Left lobe of liver (tissue), 2 donors: ENCODE measurements at regions not wholly inside any gene's neighbourhood (a gene's known extent, or its start where the extent isn't known, plus 50 kb on each side); places are given as distances from the start of the nearest gene placed in this dataset.

Source experiments
- ATAC-seq: fragments of 200-7000 bp; cut with Tn5 transposase; one replicate; pipeline ENCODE4 v1.9.1; 2020; ENCODE audit warnings: mild to moderate bottlenecking, moderate library complexity
- DNase-seq: peaks from one replicate; pipeline ENCODE4 v3.0.0-alpha.2; 2020; ENCODE audit warnings: low spot score
- donor health status: DM: no; HTN: no; CAD: no; lungs with moderate emphysema.
- donor health status: DM: no; HTN: yes; CAD: no.

GRCh38 chr1:112040891-112041740, 51.6 kb upstream of the KCND3 start:
- DNase-seq (no peak), ATAC-seq (no peak)

- ATAC-seq, result no peak
- DNase-seq, result no peak
Measured at GRCh38 chr1:112043901-112044300, 54.4 kb upstream of the KCND3 start.

GRCh38 chr1:112044745-112045144, 55.3 kb upstream of the KCND3 start:
- ATAC-seq (no peak), DNase-seq (no peak)

- ATAC-seq (no peak), DNase-seq (no peak)
Measured at GRCh38 chr1:112046630-112047029, 57.2 kb upstream of the KCND3 start.

GRCh38 chr1:112048421-112048820, 59.0 kb upstream of the KCND3 start:
- no peak for ATAC-seq
- no peak for DNase-seq

GRCh38 chr1:112054510-112054909, 65.0 kb upstream of the KCND3 start:
- DNase-seq, result peak; percentile 47
- ATAC-seq, result peak; percentile 81

GRCh38 chr1:112056354-112056753, 66.9 kb upstream of the KCND3 start:
- DNase-seq (no peak), ATAC-seq (no peak)

GRCh38 chr1:112057736-112058135, 68.3 kb upstream of the KCND3 start:
- DNase-seq, result no peak
- no peak for ATAC-seq

- ATAC-seq (no peak), DNase-seq (no peak)
Measured at GRCh38 chr1:112058815-112059450, 69.5 kb upstream of the KCND3 start.

- no peak for ATAC-seq
- no peak for DNase-seq
Measured at GRCh38 chr1:112059679-112060078, 70.2 kb upstream of the KCND3 start.

GRCh38 chr1:112060261-112060660, 70.8 kb upstream of the KCND3 start:
- ATAC-seq (no peak), DNase-seq (no peak)

GRCh38 chr1:112061056-112061455, 71.6 kb upstream of the KCND3 start:
- DNase-seq (no peak), ATAC-seq (no peak)

- no peak for ATAC-seq
Measured at GRCh38 chr1:112061901-112062320, 72.4 kb upstream of the KCND3 start.

GRCh38 chr1:112063781-112064728, 74.6 kb upstream of the KCND3 start:
- no peak for DNase-seq
- ATAC-seq, result no peak

More at GRCh38 chr1:112061901-112062320, 72.4 kb upstream of the KCND3 start:
- no peak for DNase-seq

GRCh38 chr1:112067989-112068388, 78.5 kb upstream of the KCND3 start:
- DNase-seq, result no peak
- no peak for ATAC-seq

GRCh38 chr1:112070677-112071076, 81.2 kb upstream of the KCND3 start:
- ATAC-seq, result no peak
- DNase-seq, result no peak

GRCh38 chr1:112074711-112075110, 85.2 kb upstream of the KCND3 start:
- ATAC-seq (no peak), DNase-seq (no peak)

- DNase-seq (no peak), ATAC-seq (no peak)
Measured at GRCh38 chr1:112075566-112075965, 86.1 kb upstream of the KCND3 start.

GRCh38 chr1:112079446-112079845, 90.0 kb upstream of the KCND3 start:
- ATAC-seq, result no peak
- no peak for DNase-seq

GRCh38 chr1:112083487-112083886, 94.0 kb upstream of the KCND3 start:
- DNase-seq, result no peak
- no peak for ATAC-seq

GRCh38 chr1:112092656-112093371, 103.3 kb upstream of the KCND3 start:
- no peak for DNase-seq
- ATAC-seq, result no peak
